ENCODE measurements at regions not wholly inside any gene's neighbourhood (a gene's known extent, or its start where the extent isn't known, plus 50 kb on each side); places are given as distances from the start of the nearest gene placed in this dataset.

DNA sequence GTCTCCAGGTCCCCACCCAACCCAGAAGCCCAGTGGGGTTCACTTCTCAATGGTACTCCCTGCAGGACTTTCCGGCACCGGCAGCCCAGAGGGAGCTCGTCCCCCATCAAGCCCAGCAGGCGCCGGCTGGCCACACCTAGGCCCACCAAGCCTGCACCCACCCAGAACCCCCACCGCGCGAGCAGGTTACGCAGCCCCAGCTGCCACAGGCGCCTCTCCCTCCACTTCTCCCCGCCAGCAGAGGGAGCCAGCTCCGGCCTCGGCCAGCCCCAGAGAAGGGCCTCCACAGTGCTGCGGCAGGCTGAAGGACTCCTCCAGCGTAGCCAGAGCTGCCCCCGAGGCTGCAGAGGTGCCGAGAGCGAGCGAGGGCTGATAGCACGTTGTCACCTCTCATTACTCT is 722.3 kb downstream of the PLA2G4A start:
- TF ChIP-seq EZH2 (IDR thresholded peaks at IDR 0.05; ENCODE audit: insufficient read depth, poor library complexity, severe bottlenecking) (no peak), EZH2phosphoT487 (IDR thresholded peaks at IDR 0.05; ENCODE audit: insufficient read depth, low read depth) (no peak)
